GM10266 (cell line): ENCODE measurements at regions not wholly inside any gene's neighbourhood (a gene's known extent, or its start where the extent isn't known, plus 50 kb on each side); places are given as distances from the start of the nearest gene placed in this dataset.

ENCODE experiments used
- DNase-seq: peaks from one replicate; pipeline ENCODE4 v3.0.0; 2012; ENCODE audit errors: extremely low spot score
- TF ChIP-seq, protein P1 (sequence below): IDR thresholded peaks from 2 replicates; pipeline ENCODE4 v1.5.1; 2012; ENCODE audit warnings: mild to moderate bottlenecking, low read depth; ENCODE audit not compliant: control insufficient read depth, insufficient read depth; ENCODE audit errors: missing control alignments

DNA sequence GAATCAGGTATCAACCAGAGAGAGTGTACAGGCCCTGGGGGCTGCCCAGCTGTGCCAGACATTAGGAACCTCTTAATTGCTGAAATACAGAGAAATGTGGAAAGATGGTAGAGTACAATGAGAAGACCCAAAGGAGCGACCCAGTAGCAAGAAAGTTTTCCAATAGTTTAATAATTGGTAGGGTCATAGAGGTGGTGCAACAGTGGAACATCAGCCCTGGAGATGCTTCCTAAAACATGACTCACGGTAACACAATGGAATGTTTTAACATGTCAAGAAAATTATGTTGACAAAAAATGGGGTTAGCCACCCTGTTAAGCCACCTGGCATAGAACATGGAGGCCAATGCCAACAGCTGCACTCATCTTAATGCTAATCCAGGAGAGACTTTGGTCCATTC lies 284.1 kb downstream of the ELAVL2 start:
- no peak for DNase-seq
- TF ChIP-seq, protein P1, sequence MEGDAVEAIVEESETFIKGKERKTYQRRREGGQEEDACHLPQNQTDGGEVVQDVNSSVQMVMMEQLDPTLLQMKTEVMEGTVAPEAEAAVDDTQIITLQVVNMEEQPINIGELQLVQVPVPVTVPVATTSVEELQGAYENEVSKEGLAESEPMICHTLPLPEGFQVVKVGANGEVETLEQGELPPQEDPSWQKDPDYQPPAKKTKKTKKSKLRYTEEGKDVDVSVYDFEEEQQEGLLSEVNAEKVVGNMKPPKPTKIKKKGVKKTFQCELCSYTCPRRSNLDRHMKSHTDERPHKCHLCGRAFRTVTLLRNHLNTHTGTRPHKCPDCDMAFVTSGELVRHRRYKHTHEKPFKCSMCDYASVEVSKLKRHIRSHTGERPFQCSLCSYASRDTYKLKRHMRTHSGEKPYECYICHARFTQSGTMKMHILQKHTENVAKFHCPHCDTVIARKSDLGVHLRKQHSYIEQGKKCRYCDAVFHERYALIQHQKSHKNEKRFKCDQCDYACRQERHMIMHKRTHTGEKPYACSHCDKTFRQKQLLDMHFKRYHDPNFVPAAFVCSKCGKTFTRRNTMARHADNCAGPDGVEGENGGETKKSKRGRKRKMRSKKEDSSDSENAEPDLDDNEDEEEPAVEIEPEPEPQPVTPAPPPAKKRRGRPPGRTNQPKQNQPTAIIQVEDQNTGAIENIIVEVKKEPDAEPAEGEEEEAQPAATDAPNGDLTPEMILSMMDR, result no peak

DNA sequence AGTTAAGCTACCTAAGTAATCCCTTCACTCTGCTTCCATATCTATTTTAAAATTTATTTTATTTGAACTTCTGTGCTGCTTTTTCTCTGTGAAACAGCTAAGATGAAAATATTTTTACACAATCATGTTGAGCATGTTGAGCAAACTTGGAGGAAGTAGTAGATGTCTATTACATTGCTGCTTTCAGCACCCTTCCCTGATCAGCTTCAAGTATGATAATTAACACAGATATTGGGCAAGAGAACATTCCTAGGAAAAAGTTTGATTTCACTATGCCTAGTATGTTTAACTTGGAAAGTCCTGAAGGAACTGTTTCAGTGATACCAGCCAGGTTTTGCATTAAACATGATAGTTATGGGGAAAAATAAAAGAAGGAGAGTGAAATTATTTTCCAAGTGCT lies 283.6 kb downstream of the ELAVL2 start:
- TF ChIP-seq, protein P1, result no peak
- DNase-seq, result no peak

DNA sequence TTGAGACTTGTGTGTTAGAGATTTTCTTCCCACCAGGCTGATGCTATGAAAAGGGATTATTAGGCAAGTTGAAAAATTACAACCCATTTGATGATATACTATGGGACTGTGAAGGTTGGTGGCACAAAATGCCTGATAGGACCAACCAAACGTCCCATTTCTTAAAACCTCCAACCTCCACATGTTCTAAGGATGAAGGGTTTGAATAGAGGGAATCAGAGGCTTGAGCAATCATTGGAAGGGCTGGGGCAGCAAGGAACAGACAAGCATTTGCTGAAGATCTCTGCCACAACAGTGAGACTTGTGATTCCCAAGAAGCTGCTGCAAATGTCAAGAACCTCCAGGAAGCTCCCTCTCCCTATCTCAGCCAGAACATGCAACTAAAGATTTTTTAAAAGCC lies 283.1 kb downstream of the ELAVL2 start:
- no peak for DNase-seq
- TF ChIP-seq, protein P1, result no peak

DNA sequence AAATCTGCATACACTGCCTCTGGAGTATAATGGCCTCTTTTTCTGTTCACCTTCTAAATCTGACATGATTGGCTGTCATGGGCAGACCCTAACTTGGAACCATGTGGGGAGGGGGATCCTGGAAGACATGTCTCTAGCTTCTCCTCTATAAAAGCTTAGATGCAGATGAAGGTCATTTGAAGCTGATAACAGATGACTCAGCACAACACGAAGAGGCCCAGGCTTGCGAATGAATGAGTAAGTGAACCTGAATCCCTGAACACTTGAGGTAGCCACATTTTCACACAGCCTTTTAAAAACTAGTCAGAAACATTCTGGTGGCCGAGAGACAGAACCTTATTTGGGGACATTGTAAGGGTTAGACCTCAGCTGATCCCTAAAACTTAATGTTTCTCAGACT lies 282.6 kb downstream of the ELAVL2 start:
- TF ChIP-seq, protein P1, result no peak
- DNase-seq, result no peak

DNA sequence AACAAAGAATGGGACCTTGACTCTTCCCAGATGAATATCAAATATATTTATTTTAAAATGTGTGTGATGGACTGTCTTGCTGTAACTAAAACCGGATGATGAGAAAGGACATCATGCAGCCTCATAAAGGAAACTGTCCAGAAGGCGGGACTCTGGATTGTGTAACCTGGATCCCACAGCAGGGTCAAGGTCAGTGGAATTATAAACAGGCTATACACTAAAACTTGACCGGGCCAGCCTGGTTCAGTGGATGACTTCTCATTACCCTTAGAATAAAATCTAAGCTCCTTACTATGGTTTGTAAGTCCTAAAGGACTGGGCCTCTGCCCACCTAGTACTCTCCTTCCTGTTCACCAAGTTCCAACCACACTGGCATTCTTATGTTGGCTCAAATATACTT lies 280.3 kb downstream of the ELAVL2 start:
- TF ChIP-seq, protein P1, result no peak
- no peak for DNase-seq

DNA sequence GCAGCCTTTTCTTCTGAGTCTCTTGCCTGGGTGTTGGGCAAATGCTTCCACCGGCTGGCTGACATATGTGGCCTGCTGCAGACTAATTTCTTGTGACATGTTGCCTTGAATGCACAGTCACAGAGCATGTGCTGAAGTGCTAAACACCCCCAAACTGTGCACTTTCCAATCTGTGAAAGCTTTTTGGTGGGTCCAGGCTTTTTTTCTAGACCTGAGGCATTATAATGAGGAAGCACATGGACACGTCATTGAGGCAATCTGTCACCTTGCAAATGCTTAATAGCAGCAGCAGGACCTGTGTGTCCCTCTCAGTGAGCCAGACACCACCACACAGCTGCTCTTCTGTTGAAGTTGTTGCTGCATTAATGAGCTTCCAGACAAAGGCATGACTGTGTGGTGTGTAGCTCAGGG lies 274.7 kb downstream of the ELAVL2 start:
- TF ChIP-seq, protein P1, result no peak
- DNase-seq, result no peak

DNA sequence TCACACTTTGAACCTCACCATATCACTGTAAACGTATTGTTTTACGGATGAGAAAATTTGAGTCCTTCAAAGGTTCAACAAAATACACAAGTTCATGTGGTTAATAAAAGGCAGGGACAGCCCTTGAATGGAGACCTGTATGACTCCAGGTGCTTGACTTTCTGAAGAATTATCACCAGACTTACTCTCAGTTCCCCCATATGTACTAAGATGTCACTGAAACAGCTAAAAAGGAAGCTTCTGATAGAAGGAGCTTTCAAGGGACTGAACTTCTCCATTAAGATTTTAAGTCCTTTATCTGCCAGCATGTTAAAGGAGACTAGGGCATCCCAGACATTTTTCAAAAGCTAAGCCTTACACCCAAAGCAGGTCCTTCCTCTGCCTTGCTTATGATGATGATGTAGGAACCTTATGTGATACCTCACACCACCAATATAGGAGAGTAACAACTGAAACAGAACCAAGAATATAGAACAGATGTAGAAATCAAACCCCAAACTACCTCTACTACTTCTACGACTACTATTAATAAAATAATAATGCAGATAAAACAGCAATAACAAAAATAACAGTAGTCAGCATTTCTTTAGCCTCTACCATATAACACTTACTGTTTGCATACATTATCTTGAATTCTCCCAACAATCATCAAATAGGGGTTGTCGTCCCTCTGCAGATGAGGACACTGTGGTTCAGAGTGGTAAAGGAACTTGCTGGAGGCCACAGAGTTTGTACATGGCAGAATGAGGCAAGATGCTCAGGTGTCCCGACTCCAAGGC lies 273.9 kb downstream of the ELAVL2 start:
- DNase-seq, result no peak
- TF ChIP-seq, protein P1, result no peak
